ENCODE measurements at regions not wholly inside any gene's neighbourhood (a gene's known extent, or its start where the extent isn't known, plus 50 kb on each side); places are given as distances from the start of the nearest gene placed in this dataset.
"Not testable (repeated sequence)": the region's sequence is repeated elsewhere in the genome, so short reads cannot be mapped to it uniquely, and the experiment has no call there.

- H3K27me3 ChIP-seq (ENCODE audit: control insufficient read depth in 5 of 5, insufficient read depth in 4 of 5, low read length in 5 of 5); H3K36me3 ChIP-seq (ENCODE audit: control insufficient read depth in 5 of 5, insufficient read depth in 5 of 5, low read length in 5 of 5); H3K27ac ChIP-seq (ENCODE audit: low read depth, low read length); H3K9me3 ChIP-seq (ENCODE audit: control insufficient read depth in 5 of 5, low read length in 5 of 5); H3K4me3 ChIP-seq (ENCODE audit: low read depth in 1 of 5, low read length in 5 of 5); H3K9ac ChIP-seq (ENCODE audit: low read length in 5 of 5); H3K4me1 ChIP-seq (ENCODE audit: control insufficient read depth in 5 of 5, insufficient read depth in 5 of 5, low read length in 5 of 5): not testable (repeated sequence)
Measured at GRCh38 chr21:13923175-13923574, 287.6 kb downstream of the LIPI start.

GRCh38 chr21:13921455-13921854 is 289.3 kb downstream of the LIPI start:
- H3K9ac ChIP-seq (ENCODE audit: low read length in 5 of 5); H3K4me3 ChIP-seq (ENCODE audit: low read depth in 1 of 5, low read length in 5 of 5); H3K9me3 ChIP-seq (ENCODE audit: control insufficient read depth in 5 of 5, low read length in 5 of 5); H3K27me3 ChIP-seq (ENCODE audit: control insufficient read depth in 5 of 5, insufficient read depth in 4 of 5, low read length in 5 of 5); H3K4me1 ChIP-seq (ENCODE audit: control insufficient read depth in 5 of 5, insufficient read depth in 5 of 5, low read length in 5 of 5); H3K27ac ChIP-seq (ENCODE audit: low read depth, low read length); H3K36me3 ChIP-seq (ENCODE audit: control insufficient read depth in 5 of 5, insufficient read depth in 5 of 5, low read length in 5 of 5): not testable (repeated sequence)

GRCh38 chr21:13907385-13907784 is 297.8 kb downstream of the POTED start:
- not testable (repeated sequence) for H3K4me3 ChIP-seq (ENCODE audit: low read depth in 1 of 5, low read length in 5 of 5); H3K36me3 ChIP-seq (ENCODE audit: control insufficient read depth in 5 of 5, insufficient read depth in 5 of 5, low read length in 5 of 5); H3K4me1 ChIP-seq (ENCODE audit: control insufficient read depth in 5 of 5, insufficient read depth in 5 of 5, low read length in 5 of 5); H3K9me3 ChIP-seq (ENCODE audit: control insufficient read depth in 5 of 5, low read length in 5 of 5); H3K27ac ChIP-seq (ENCODE audit: low read depth, low read length); H3K27me3 ChIP-seq (ENCODE audit: control insufficient read depth in 5 of 5, insufficient read depth in 4 of 5, low read length in 5 of 5); H3K9ac ChIP-seq (ENCODE audit: low read length in 5 of 5)

DNA sequence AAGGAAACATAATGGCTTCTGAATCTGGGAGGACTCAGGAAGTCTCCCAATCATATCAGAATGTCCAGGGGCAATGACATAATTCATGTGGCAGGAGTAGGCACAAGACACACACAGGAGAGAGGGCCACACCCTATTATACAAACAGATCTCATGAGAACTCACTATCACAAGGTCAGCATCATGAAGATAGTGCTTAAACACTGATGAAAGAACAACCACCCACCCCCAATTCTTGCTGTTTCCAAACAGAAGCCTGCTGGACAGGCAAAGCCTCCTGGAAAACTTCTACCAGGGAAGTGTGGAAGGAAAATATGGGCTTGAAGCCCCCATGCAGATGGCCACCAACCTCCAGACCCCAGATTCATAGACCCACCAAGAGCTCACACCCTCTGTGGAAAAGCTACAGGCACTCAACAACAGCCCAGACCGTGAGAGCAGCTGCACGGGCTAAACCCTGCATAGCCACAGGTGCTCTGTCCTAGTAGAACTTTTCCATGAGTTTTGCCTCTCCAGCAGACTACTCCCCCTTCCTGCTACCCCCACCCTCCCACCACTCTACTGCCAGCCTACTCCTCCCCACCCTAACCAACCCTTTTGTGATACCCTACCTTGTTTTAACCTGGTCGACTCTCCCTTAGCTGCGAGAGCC is 287.1 kb downstream of the POTED start:
- not testable (repeated sequence) for H3K27ac ChIP-seq (ENCODE audit: low read depth, low read length); H3K36me3 ChIP-seq (ENCODE audit: control insufficient read depth in 5 of 5, insufficient read depth in 5 of 5, low read length in 5 of 5); H3K4me1 ChIP-seq (ENCODE audit: control insufficient read depth in 5 of 5, insufficient read depth in 5 of 5, low read length in 5 of 5); H3K4me3 ChIP-seq (ENCODE audit: low read depth in 1 of 5, low read length in 5 of 5); H3K9ac ChIP-seq (ENCODE audit: low read length in 5 of 5); H3K27me3 ChIP-seq (ENCODE audit: control insufficient read depth in 5 of 5, insufficient read depth in 4 of 5, low read length in 5 of 5); H3K9me3 ChIP-seq (ENCODE audit: control insufficient read depth in 5 of 5, low read length in 5 of 5)

- H3K4me3 ChIP-seq (ENCODE audit: low read depth in 1 of 5, low read length in 5 of 5); H3K27ac ChIP-seq (ENCODE audit: low read depth, low read length); H3K9ac ChIP-seq (ENCODE audit: low read length in 5 of 5); H3K9me3 ChIP-seq (ENCODE audit: control insufficient read depth in 5 of 5, low read length in 5 of 5); H3K36me3 ChIP-seq (ENCODE audit: control insufficient read depth in 5 of 5, insufficient read depth in 5 of 5, low read length in 5 of 5); H3K27me3 ChIP-seq (ENCODE audit: control insufficient read depth in 5 of 5, insufficient read depth in 4 of 5, low read length in 5 of 5): not testable (repeated sequence)
- peaks cover 0 to 18% (median 0%) of the 10 kb centered on the region in 5 donors for H3K4me1 ChIP-seq (ENCODE audit: control insufficient read depth in 5 of 5, insufficient read depth in 5 of 5, low read length in 5 of 5)
Measured at GRCh38 chr21:13893617-13894016, 284.0 kb downstream of the POTED start.

DNA sequence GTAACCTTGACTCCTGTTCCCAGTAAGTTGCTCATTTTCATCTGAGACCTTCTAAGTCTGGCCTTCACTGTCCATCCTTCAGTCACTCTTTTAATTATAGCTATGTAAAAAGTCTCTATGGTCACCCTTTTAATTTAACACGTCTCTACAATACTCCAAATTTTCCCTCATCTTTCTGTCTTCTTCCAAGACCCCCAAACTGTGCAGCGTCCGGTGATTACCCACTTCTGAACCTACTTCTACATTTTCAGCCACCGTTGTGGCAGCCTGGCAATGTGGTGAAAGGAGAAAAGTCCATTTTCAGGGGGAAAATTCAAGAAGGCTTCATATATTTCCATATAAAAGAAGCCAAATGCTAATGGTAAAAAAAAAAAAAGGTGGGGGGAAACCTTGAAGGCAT is 283.4 kb downstream of the POTED start:
- not testable (repeated sequence) for H3K27me3 ChIP-seq (ENCODE audit: control insufficient read depth in 5 of 5, insufficient read depth in 4 of 5, low read length in 5 of 5); H3K27ac ChIP-seq (ENCODE audit: low read depth, low read length); H3K4me3 ChIP-seq (ENCODE audit: low read depth in 1 of 5, low read length in 5 of 5); H3K9me3 ChIP-seq (ENCODE audit: control insufficient read depth in 5 of 5, low read length in 5 of 5); H3K36me3 ChIP-seq (ENCODE audit: control insufficient read depth in 5 of 5, insufficient read depth in 5 of 5, low read length in 5 of 5); H3K9ac ChIP-seq (ENCODE audit: low read length in 5 of 5)
- H3K4me1 ChIP-seq (ENCODE audit: control insufficient read depth in 5 of 5, insufficient read depth in 5 of 5, low read length in 5 of 5), result peaks cover 0 to 18% (median 0%) of the 10 kb centered on the region in 5 donors

DNA sequence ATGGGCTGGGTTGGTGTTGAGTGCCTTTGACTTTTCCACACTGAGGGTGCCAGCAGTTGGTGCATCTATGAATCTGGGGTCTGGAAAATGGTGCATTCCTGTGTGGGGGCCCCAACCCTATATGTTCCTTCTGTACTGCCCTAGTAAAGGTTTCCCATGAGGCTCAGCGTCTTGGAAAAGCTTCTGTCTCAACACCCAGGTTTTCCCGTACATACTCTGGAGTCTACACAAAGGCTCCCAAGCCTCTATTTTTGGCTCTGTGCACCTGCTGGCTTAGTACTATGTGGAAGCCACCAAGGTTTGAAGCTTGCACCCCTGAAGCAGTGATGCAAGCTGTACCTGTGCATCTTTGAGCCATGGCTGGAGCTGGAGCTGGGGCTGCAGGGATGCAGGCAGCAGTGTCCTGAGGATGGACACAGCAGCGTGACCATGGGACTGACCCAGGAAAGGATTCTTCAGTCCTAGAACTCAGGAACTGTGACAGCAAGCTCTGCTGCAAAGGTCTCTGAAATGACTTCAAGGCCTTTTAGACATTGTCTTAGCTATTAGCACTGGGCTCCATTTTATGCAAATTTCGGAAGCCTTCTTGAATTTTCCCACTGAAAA is 282.7 kb downstream of the POTED start:
- not testable (repeated sequence) for H3K9me3 ChIP-seq (ENCODE audit: control insufficient read depth in 5 of 5, low read length in 5 of 5); H3K27me3 ChIP-seq (ENCODE audit: control insufficient read depth in 5 of 5, insufficient read depth in 4 of 5, low read length in 5 of 5); H3K4me3 ChIP-seq (ENCODE audit: low read depth in 1 of 5, low read length in 5 of 5); H3K9ac ChIP-seq (ENCODE audit: low read length in 5 of 5); H3K27ac ChIP-seq (ENCODE audit: low read depth, low read length); H3K36me3 ChIP-seq (ENCODE audit: control insufficient read depth in 5 of 5, insufficient read depth in 5 of 5, low read length in 5 of 5)
- peaks cover 0 to 18% (median 0%) of the 10 kb centered on the region in 5 donors for H3K4me1 ChIP-seq (ENCODE audit: control insufficient read depth in 5 of 5, insufficient read depth in 5 of 5, low read length in 5 of 5)

GRCh38 chr21:13889176-13889575 is 279.6 kb downstream of the POTED start:
- H3K9ac ChIP-seq (ENCODE audit: low read length in 5 of 5); H3K27ac ChIP-seq (ENCODE audit: low read depth, low read length); H3K9me3 ChIP-seq (ENCODE audit: control insufficient read depth in 5 of 5, low read length in 5 of 5); H3K4me3 ChIP-seq (ENCODE audit: low read depth in 1 of 5, low read length in 5 of 5); H3K27me3 ChIP-seq (ENCODE audit: control insufficient read depth in 5 of 5, insufficient read depth in 4 of 5, low read length in 5 of 5); H3K36me3 ChIP-seq (ENCODE audit: control insufficient read depth in 5 of 5, insufficient read depth in 5 of 5, low read length in 5 of 5): not testable (repeated sequence)
- peaks cover 0 to 14% (median 0%) of the 10 kb centered on the region in 5 donors for H3K4me1 ChIP-seq (ENCODE audit: control insufficient read depth in 5 of 5, insufficient read depth in 5 of 5, low read length in 5 of 5)

- H3K9me3 ChIP-seq (ENCODE audit: control insufficient read depth in 5 of 5, low read length in 5 of 5); H3K9ac ChIP-seq (ENCODE audit: low read length in 5 of 5); H3K4me1 ChIP-seq (ENCODE audit: control insufficient read depth in 5 of 5, insufficient read depth in 5 of 5, low read length in 5 of 5); H3K4me3 ChIP-seq (ENCODE audit: low read depth in 1 of 5, low read length in 5 of 5); H3K36me3 ChIP-seq (ENCODE audit: control insufficient read depth in 5 of 5, insufficient read depth in 5 of 5, low read length in 5 of 5); H3K27me3 ChIP-seq (ENCODE audit: control insufficient read depth in 5 of 5, insufficient read depth in 4 of 5, low read length in 5 of 5); H3K27ac ChIP-seq (ENCODE audit: low read depth, low read length): not testable (repeated sequence)
Measured at GRCh38 chr21:13883641-13884395, 274.2 kb downstream of the POTED start.

DNA sequence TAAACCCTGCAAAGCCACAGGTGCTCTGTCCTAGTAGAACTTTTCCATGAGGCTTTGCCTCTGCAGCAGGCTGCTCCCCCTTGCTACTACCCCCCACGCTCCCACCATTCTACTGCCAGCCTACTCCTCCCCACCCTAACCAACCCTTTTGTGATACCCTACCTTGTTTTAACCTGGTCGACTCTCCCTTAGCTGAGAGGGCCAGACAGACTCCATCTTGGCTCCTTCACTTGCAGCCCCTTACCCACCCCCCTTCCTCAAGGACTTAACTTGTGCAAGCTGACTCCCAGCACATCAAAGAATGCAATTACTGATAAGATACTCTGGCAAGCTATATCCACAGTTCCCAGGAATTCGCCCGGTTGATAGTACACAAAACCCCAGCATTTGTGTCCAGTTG is 267.9 kb downstream of the POTED start:
- H3K4me1 ChIP-seq (ENCODE audit: control insufficient read depth in 5 of 5, insufficient read depth in 5 of 5, low read length in 5 of 5); H3K27me3 ChIP-seq (ENCODE audit: control insufficient read depth in 5 of 5, insufficient read depth in 4 of 5, low read length in 5 of 5); H3K36me3 ChIP-seq (ENCODE audit: control insufficient read depth in 5 of 5, insufficient read depth in 5 of 5, low read length in 5 of 5); H3K27ac ChIP-seq (ENCODE audit: low read depth, low read length); H3K9me3 ChIP-seq (ENCODE audit: control insufficient read depth in 5 of 5, low read length in 5 of 5); H3K4me3 ChIP-seq (ENCODE audit: low read depth in 1 of 5, low read length in 5 of 5); H3K9ac ChIP-seq (ENCODE audit: low read length in 5 of 5): not testable (repeated sequence)

Measured in subcutaneous abdominal adipose tissue (tissue), 5 donors.